Liver (tissue), 2 donors: ENCODE measurements at regions not wholly inside any gene's neighbourhood (a gene's known extent, or its start where the extent isn't known, plus 50 kb on each side); places are given as distances from the start of the nearest gene placed in this dataset.

Experiments
- YY1 ChIP-seq: IDR thresholded peaks from 2 replicates; pipeline ENCODE4 v1.6.1; 2016; ENCODE audit warnings: antibody characterized with exemption, mild to moderate bottlenecking
- TF ChIP-seq, protein P1 (sequence below): fragments of 150-350 bp; IDR thresholded peaks from 2 replicates; pipeline ENCODE4 v1.5.1; 2017; ENCODE audit warnings: improper control_type of control experiment, low read depth, low read length; ENCODE audit not compliant: missing input control
- TF ChIP-seq, protein P2 (sequence below): IDR thresholded peaks from 2 replicates; pipeline ENCODE4 v1.6.1; 2016; ENCODE audit warnings: antibody characterized with exemption
- donor health status: healthy.

DNA sequence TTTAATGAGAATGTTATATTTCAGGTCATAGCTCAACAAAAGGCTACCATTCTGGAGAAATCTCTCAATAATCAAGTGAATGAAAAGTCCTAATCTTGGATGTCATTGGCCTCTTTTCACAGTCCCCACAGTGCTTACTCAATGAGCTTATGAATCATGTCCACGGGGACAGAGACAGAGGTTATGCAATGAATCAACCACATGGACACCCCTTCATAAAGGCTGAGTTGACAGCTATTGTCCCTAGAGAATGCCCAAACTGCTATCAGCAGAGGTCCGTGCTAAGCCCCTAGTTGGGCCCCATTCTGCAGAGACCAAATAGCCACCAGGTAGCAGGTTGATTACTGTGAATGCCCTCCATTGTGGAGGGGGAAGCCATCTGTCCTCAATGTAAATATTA lies 158.1 kb downstream of the LHFPL1 start:
- TF ChIP-seq, protein P1, sequence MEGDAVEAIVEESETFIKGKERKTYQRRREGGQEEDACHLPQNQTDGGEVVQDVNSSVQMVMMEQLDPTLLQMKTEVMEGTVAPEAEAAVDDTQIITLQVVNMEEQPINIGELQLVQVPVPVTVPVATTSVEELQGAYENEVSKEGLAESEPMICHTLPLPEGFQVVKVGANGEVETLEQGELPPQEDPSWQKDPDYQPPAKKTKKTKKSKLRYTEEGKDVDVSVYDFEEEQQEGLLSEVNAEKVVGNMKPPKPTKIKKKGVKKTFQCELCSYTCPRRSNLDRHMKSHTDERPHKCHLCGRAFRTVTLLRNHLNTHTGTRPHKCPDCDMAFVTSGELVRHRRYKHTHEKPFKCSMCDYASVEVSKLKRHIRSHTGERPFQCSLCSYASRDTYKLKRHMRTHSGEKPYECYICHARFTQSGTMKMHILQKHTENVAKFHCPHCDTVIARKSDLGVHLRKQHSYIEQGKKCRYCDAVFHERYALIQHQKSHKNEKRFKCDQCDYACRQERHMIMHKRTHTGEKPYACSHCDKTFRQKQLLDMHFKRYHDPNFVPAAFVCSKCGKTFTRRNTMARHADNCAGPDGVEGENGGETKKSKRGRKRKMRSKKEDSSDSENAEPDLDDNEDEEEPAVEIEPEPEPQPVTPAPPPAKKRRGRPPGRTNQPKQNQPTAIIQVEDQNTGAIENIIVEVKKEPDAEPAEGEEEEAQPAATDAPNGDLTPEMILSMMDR: no peak
- TF ChIP-seq, protein P2, sequence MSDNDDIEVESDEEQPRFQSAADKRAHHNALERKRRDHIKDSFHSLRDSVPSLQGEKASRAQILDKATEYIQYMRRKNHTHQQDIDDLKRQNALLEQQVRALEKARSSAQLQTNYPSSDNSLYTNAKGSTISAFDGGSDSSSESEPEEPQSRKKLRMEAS: no peak
- TF ChIP-seq YY1: no peak
